Lower leg skin (tissue), 4 donors: ENCODE measurements at regions not wholly inside any gene's neighbourhood (a gene's known extent, or its start where the extent isn't known, plus 50 kb on each side); places are given as distances from the start of the nearest gene placed in this dataset.

Experiments used
- DNase-seq, 2 donors: peaks; one replicate each; pipeline ENCODE4 v3.0.0-alpha.2; 2019; ENCODE audit warnings: low spot score in 2 of 2
- H3K4me3 ChIP-seq: fragments of 200-600 bp; sonication (generic); 2 replicates; pipeline ENCODE4 v1.5.1; 2017; ENCODE audit warnings: mild to moderate bottlenecking, low read depth; ENCODE audit not compliant: poor library complexity, severe bottlenecking
- POLR2A ChIP-seq, 2 donors: fragments of 450-650 bp; IDR thresholded peaks; one replicate each; pipeline ENCODE4 v1.6.1; 2016 to 2017; ENCODE audit warnings: antibody characterized with exemption in 2 of 2, mild to moderate bottlenecking in 1 of 2, moderate library complexity in 1 of 2
- WGBS, 2 donors: methylation state at CpG; one replicate each; pipeline ENCODE4 v1.1.5; 2018; 5-methylcytosine and 5-hydroxymethylcytosine counted together
- intact Hi-C: fragments of 100-400 bp; cut with DNase I; formaldehyde crosslinking; loops from one replicate; pipeline ENCODE4 v1.15.0; 2023; ENCODE audit warnings: low total_unique reads
- TF ChIP-seq, protein P1 (sequence below), 3 donors: fragments of 450-650 bp; IDR thresholded peaks; one replicate each; pipeline ENCODE4 v1.5.1; 2016; ENCODE audit warnings: antibody characterized with exemption in 3 of 3, mild to moderate bottlenecking in 3 of 3, moderate library complexity in 2 of 3

DNA sequence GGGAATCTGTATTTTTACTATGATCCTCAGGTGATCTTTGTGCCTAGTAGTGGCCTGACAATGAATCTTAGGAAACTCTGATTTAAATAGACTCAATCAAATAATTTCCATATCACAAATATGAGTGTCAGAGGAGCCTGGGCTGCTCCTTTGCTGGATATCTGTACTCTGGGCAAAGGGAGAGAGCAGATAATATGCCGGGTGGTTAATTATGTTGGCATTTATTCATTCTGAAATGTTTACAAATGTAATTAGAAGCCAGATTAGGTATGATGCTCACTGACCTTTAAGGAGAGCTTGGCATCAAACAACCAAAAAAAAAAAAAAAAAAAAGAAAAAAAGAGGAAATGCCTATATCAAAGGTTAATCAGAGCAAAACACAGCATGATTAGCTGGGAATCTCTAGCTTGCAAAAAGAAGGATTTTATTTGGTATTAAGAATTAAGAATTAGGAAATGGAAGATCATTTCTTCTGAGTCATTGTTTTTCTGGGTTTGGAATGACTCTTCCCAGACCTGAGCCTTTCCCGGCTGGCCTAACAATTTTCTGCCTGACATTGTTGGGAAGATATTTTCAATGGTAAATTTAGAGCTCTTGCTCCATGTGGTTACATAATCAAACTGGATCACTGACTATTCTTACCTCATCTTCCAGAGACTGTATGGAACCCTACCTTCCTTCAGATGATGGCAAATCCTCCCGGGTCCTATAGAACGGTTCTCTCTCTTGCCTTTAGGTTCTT lies 365.3 kb downstream of the REEP3 start:
- DNase-seq: no peak
- TF ChIP-seq, protein P1, sequence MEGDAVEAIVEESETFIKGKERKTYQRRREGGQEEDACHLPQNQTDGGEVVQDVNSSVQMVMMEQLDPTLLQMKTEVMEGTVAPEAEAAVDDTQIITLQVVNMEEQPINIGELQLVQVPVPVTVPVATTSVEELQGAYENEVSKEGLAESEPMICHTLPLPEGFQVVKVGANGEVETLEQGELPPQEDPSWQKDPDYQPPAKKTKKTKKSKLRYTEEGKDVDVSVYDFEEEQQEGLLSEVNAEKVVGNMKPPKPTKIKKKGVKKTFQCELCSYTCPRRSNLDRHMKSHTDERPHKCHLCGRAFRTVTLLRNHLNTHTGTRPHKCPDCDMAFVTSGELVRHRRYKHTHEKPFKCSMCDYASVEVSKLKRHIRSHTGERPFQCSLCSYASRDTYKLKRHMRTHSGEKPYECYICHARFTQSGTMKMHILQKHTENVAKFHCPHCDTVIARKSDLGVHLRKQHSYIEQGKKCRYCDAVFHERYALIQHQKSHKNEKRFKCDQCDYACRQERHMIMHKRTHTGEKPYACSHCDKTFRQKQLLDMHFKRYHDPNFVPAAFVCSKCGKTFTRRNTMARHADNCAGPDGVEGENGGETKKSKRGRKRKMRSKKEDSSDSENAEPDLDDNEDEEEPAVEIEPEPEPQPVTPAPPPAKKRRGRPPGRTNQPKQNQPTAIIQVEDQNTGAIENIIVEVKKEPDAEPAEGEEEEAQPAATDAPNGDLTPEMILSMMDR (IDR thresholded peaks at IDR 0.05): no peak
- TF ChIP-seq POLR2A (IDR thresholded peaks at IDR 0.05): no peak
- intact Hi-C loops: no loop called here
- WGBS, 2 donors: 79 to 90% methylated on average over 4 of the region's 4 CpGs
- H3K4me3 ChIP-seq: no peak overlapping the region

DNA sequence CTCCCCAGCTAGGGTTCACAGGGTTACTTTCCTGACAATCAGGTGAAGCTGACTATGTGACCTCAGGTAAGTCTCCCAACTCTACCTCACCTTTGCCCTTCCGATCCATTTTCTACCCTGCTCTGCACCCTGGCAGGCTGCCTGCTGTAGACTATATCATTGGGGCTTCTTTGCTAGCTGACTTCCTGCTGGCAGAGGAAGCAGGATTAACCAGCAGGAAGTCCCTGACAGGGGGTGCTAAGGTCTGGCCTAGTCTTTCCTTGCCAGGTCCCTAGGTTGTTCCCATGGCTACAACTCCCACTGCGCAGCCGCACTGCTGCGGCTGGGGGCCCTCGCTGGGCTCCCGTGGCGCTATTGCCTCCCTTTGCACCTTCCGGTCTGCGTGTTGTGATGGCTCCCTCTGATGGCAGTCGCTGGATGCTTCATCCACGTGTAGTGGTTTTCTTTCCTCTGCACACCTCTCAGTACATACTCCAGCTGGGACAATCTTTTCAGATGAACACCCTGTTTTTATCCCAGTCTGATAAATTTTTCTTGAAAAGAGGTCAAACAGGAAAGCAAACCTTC lies 365.9 kb downstream of the REEP3 start:
- H3K4me3 ChIP-seq: no peak overlapping the region
- intact Hi-C loops: no loop called here
- DNase-seq: no peak
- 62 to 72% methylated on average over 11 of the region's 11 CpGs for WGBS, 2 donors
- TF ChIP-seq POLR2A (IDR thresholded peaks at IDR 0.05): no peak
- TF ChIP-seq, protein P1 (IDR thresholded peaks at IDR 0.05): no peak

DNA sequence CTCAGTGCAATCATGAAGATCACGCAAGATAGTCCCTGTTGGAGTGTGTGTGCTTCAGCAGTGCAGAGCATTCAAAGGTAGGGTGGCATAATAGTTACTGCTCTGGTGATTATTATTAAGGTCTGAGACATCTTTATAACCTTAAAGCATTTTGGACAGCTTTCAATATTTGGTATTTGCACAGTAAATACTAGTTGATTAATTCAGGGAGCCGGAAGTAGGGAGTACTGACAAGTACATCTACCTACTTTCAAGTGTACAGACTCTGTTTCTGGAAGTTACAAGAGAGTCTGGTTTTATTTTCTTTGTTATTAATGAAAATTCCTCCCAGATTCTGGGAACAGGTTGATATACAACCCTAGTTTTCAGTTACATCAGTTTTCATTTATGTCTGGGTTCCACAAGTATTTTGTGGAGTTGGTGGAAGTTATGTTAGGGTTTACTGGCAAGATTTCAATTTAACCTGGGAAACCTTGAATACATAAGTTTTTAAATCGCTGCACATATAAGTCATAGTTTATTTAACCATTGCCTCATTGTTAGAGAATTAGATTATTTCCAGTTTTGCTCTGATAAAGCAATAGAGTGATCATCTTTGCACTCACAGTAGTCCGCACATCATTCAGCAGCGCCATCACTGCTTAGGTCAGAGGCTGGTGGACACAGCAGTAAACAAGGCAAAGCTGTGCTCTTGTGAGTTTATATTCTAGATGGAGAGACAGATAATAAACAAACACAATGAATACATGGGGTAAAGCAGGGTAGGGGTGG lies 366.6 kb downstream of the REEP3 start:
- 81 to 82% methylated on average over 5 of the region's 5 CpGs for WGBS, 2 donors
- TF ChIP-seq, protein P1 (IDR thresholded peaks at IDR 0.05): no peak
- no peak for TF ChIP-seq POLR2A (IDR thresholded peaks at IDR 0.05)

DNA sequence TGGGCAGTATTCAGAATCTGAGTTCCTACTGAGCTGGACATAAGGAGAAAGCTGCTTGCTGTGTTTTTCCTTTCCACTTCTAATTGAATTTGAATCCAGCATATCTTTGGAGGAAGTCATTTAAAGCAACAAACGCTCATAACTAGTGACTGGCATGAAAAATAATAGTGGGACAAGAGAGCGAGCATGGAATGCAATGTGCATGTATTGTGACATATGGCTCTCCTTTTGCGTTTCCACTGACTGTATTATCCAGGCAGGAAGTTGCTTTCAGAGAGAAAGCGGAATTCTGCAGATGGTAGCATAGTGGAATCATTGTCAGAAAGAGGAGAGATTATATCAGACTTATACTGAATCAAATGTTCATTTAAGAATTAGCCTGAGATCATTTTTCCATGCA lies 368.6 kb downstream of the REEP3 start:
- no peak overlapping the region for H3K4me3 ChIP-seq
- WGBS, 2 donors: 60 to 61% methylated on average over 4 of the region's 4 CpGs
- DNase-seq: no peak
- intact Hi-C loops: no loop called here
- TF ChIP-seq POLR2A (IDR thresholded peaks at IDR 0.05): no peak
- TF ChIP-seq, protein P1 (IDR thresholded peaks at IDR 0.05): no peak

More for the DNA sequence above, 366.6 kb downstream of the REEP3 start:
- no peak overlapping the region for H3K4me3 ChIP-seq
- intact Hi-C loops: no loop called here
- DNase-seq: no peak

DNA sequence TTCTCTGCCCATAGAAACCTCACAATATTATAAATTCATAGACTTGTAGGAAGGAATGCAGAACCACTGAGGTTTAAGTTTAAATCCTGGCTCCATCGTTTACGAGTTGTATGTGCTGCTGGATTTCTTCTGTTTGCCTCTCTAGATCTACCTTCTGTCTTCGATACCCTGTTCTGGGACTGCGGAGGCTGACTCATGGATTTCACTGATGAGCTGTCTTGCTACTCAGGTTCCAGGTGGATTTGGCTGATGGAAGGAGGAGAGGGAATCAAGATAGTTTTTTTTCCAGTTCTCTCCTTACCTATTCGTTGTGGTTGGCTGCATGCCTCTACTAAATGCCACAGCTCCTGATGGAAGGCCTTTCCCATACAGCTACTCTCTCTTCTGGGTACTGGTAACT lies 375.8 kb downstream of the REEP3 start:
- no peak for TF ChIP-seq POLR2A (IDR thresholded peaks at IDR 0.05)
- TF ChIP-seq, protein P1 (IDR thresholded peaks at IDR 0.05): no peak
- intact Hi-C loops: no loop called here
- WGBS, 2 donors: 83 to 88% methylated on average over 5 of the region's 5 CpGs
- H3K4me3 ChIP-seq: no peak overlapping the region
- DNase-seq: no peak
